ENCODE measurements at regions not wholly inside any gene's neighbourhood (a gene's known extent, or its start where the extent isn't known, plus 50 kb on each side); places are given as distances from the start of the nearest gene placed in this dataset.
"Not testable (repeated sequence)": the region's sequence is repeated elsewhere in the genome, so short reads cannot be mapped to it uniquely, and the experiment has no call there.

GRCh38 chr10:3654496-3654895, 130.5 kb downstream of the KLF6 start:
- DNase-seq: no peak
- Histone ChIP-seq H2AFZ (ENCODE audit: insufficient read depth, low read depth, low read length, poor library complexity, severe bottlenecking) (no peak overlapping the region), H3K36me3 (replicated peaks in 1 of 2; ENCODE audit: control extremely low read depth in 1 of 2, control insufficient read depth in 1 of 2, extremely low read depth in 1 of 2, insufficient read depth in 2 of 2, low read length in 1 of 2) (no peaks in the 10 kb centered on the region), H3K9ac (ENCODE audit: low read length) (no peak overlapping the region), H3K27me3 (replicated peaks in 1 of 4; ENCODE audit: control extremely low read depth in 1 of 4, control insufficient read depth in 3 of 4, insufficient read depth in 4 of 4, low read length in 3 of 4) (no peaks in the 10 kb centered on the region), H4K20me1 (ENCODE audit: control insufficient read depth, insufficient read depth, low read length, poor library complexity, severe bottlenecking) (no peaks in the 10 kb centered on the region), H3K4me2 (replicated peaks; ENCODE audit: low read depth, low read length, poor library complexity, severe bottlenecking) (no peak overlapping the region), H3K27ac (ENCODE audit: low read length in 2 of 2) (no peak overlapping the region), H3K79me2 (ENCODE audit: control insufficient read depth, insufficient read depth, low read length) (no peaks in the 10 kb centered on the region), H3K4me3 (ENCODE audit: control extremely low read depth in 1 of 5, extremely low read depth in 1 of 5, insufficient read depth in 1 of 5, low read depth in 2 of 5, low read length in 4 of 5) (no peak overlapping the region), H3K4me1 (ENCODE audit: control insufficient read depth in 2 of 2, insufficient read depth in 2 of 2, low read length in 2 of 2) (peaks cover 17 to 20% of the 10 kb centered on the region in 2 donors), H3K9me3 (ENCODE audit: control extremely low read depth in 1 of 3, control insufficient read depth in 2 of 3, insufficient read depth in 1 of 3, low read length in 2 of 3) (no peaks in the 10 kb centered on the region)
- intact Hi-C loops (cut with micrococcal nuclease): no loop called here
- no CpG with 5 or more reads among the region's 2 CpGs for WGBS (ENCODE audit: insufficient coverage)
- Mint-ChIP-seq H3K9me3 (ENCODE audit: insufficient read depth) (no peaks in the 10 kb centered on the region), H3K4me3 (no peak overlapping the region), H3K27ac (peak overlapping the region; percentile 1), H3K4me1 (peaks cover 16% of the 10 kb centered on the region), H3K27me3 (peaks cover 5% of the 10 kb centered on the region)
- ChIA-PET POLR2A (interaction anchor here (1.7 kb wide), 1 partner anchor 131 kb away, joined by 9 read pairs; the partner anchor contains the start of gene KLF6), CTCF (interaction anchor here (0.7 kb wide), 1 partner anchor 113 kb away, joined by 3 read pairs; no protein-coding TSS in a partner anchor)
- TF ChIP-seq EZH2 (IDR thresholded peaks at IDR 0.05; ENCODE audit: borderline replicate concordance, insufficient read depth, low read depth, low read length, poor library complexity, severe bottlenecking): no peak
- TF ChIP-seq, protein P1, sequence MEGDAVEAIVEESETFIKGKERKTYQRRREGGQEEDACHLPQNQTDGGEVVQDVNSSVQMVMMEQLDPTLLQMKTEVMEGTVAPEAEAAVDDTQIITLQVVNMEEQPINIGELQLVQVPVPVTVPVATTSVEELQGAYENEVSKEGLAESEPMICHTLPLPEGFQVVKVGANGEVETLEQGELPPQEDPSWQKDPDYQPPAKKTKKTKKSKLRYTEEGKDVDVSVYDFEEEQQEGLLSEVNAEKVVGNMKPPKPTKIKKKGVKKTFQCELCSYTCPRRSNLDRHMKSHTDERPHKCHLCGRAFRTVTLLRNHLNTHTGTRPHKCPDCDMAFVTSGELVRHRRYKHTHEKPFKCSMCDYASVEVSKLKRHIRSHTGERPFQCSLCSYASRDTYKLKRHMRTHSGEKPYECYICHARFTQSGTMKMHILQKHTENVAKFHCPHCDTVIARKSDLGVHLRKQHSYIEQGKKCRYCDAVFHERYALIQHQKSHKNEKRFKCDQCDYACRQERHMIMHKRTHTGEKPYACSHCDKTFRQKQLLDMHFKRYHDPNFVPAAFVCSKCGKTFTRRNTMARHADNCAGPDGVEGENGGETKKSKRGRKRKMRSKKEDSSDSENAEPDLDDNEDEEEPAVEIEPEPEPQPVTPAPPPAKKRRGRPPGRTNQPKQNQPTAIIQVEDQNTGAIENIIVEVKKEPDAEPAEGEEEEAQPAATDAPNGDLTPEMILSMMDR (IDR thresholded peaks at IDR 0.05): no peak
- no peak for ATAC-seq (ENCODE audit: low read depth)

DNA sequence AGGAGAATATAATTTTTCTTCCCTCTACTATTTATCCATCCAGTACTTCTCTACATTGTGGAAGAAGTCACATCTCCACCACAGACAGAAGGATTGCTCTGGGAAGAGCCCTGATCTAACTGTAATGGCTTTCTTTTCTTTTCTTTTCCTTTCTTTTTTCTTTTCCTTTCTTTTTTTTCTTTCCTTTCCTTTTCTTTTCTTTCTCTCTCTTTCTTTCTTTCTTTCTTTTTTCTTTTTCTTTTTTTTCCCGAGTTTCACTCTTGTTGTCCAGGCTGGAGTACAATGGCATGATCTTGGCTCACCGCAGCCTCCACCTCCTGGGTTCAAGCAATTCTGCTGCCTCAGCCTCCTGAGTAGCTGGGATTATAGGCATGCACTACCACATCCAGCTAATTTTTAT, 131.7 kb downstream of the KLF6 start:
- peak overlapping the region; percentile 30 for H2AFZ ChIP-seq (ENCODE audit: insufficient read depth, low read depth, low read length, poor library complexity, severe bottlenecking)
- WGBS (ENCODE audit: insufficient coverage): 33% methylated on average over 1 of the region's 2 CpGs
- H3K9ac ChIP-seq (ENCODE audit: low read length); H3K27me3 ChIP-seq (replicated peaks in 1 of 4; ENCODE audit: control extremely low read depth in 1 of 4, control insufficient read depth in 3 of 4, insufficient read depth in 4 of 4, low read length in 3 of 4); H3K27ac Mint-ChIP-seq; H3K79me2 ChIP-seq (ENCODE audit: control insufficient read depth, insufficient read depth, low read length); H3K27me3 Mint-ChIP-seq; H3K4me3 ChIP-seq (ENCODE audit: control extremely low read depth in 1 of 5, extremely low read depth in 1 of 5, insufficient read depth in 1 of 5, low read depth in 2 of 5, low read length in 4 of 5); ATAC-seq (ENCODE audit: low read depth); intact Hi-C loops (cut with micrococcal nuclease); H3K36me3 ChIP-seq (replicated peaks in 1 of 2; ENCODE audit: control extremely low read depth in 1 of 2, control insufficient read depth in 1 of 2, extremely low read depth in 1 of 2, insufficient read depth in 2 of 2, low read length in 1 of 2); DNase-seq; H3K4me3 Mint-ChIP-seq; H3K27ac ChIP-seq (ENCODE audit: low read length in 2 of 2); H4K20me1 ChIP-seq (ENCODE audit: control insufficient read depth, insufficient read depth, low read length, poor library complexity, severe bottlenecking); H3K9me3 Mint-ChIP-seq (ENCODE audit: insufficient read depth); CTCF ChIA-PET; POLR2A ChIA-PET; H3K9me3 ChIP-seq (ENCODE audit: control extremely low read depth in 1 of 3, control insufficient read depth in 2 of 3, insufficient read depth in 1 of 3, low read length in 2 of 3): not testable (repeated sequence)
- H3K4me1 Mint-ChIP-seq: peaks cover 16% of the 10 kb centered on the region
- peaks cover 17 to 20% of the 10 kb centered on the region in 2 donors for H3K4me1 ChIP-seq (ENCODE audit: control insufficient read depth in 2 of 2, insufficient read depth in 2 of 2, low read length in 2 of 2)
- H3K4me2 ChIP-seq (replicated peaks; ENCODE audit: low read depth, low read length, poor library complexity, severe bottlenecking): peak overlapping the region; percentile 17
- TF ChIP-seq, protein P1 (IDR thresholded peaks at IDR 0.05): peak; percentile 9

Measured in B cell (primary cell).